ENCODE measurements at regions not wholly inside any gene's neighbourhood (a gene's known extent, or its start where the extent isn't known, plus 50 kb on each side); places are given as distances from the start of the nearest gene placed in this dataset.
A peak's percentile ranks its signal among the peaks of the same experiment; 100 is the strongest.
"Not testable (repeated sequence)": the region's sequence is repeated elsewhere in the genome, so short reads cannot be mapped to it uniquely, and the experiment has no call there.

- DNase-seq, result no peak
Measured at GRCh38 chr2:153420394-153420793, 58.2 kb downstream of the RPRM start.

GRCh38 chr2:153417077-153417476, 61.5 kb downstream of the RPRM start:
- DNase-seq, result no peak

- no peak for DNase-seq
Measured at GRCh38 chr2:153416071-153416470, 62.5 kb downstream of the RPRM start.

DNA sequence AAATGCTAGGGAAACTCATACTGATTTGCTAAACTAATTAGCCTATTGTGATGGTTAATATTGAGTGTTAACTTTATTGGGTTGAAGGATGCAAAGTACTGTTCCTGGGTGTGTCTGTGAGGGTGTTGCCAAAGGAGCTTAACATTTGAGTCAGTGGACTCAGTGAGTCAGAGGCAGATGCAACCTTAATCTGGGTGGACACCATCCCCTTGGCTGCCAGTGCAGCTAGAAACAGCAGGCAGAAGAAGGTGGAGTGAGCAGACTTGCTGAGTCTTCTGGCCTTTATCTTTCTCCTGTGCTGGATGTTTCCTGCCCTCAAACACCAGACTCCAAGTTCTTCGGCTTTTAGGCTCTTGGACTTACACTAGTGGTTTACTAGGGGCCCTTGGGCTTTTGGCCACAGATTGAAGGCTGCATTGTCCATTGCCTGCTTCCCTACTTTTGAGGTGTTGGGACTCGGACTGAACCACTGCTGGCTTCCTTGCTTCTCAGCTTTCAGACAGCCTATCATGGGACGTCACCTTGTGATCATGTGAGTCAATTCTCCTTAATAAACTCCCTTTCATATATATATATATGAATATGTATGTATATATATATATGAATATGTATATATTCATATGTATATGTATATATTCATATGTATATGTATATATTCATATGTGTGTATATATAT, 69.7 kb downstream of the RPRM start:
- no peak for DNase-seq

DNA sequence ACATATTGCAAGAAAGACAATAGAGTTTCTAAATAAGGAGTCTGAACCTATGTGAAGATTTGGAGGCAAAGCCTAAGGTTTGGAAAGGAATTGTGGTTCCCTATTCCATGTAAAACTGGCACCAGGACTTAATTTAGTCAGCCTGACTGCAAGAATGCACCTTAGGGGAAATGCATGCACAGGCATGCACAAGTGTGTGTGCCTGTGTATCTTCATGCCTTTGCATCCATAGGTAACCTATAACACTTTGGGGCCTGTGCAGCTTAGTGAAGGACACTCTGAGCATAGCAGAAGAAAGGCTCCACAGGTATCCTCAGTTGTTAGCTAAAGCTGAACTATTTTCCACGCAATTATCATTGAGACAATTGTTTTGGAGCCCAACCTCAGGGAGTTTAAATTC, 73.4 kb downstream of the RPRM start:
- DNase-seq, result no peak

- no peak for DNase-seq
Measured at GRCh38 chr2:153404792-153405191, 73.8 kb downstream of the RPRM start.

DNA sequence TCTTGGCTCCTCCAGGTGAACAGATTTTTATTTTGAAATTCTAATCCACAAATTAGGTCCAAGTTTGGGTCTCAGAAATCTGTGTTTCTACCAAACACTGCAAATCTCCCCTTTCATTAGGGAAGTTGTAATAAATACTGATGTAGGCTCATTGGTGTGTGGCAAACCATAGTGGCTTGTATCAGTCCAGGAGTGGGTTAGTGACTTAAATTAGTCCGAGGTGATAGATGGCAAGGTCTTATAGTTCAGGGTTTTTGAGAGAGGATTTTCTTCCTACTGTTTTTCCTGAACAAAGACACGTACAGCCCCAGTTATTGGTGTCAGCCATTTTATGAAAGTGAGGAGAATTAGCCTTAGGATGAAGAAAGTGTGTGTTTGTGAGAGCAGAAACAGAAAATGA, 74.6 kb downstream of the RPRM start:
- DNase-seq, result no peak

DNA sequence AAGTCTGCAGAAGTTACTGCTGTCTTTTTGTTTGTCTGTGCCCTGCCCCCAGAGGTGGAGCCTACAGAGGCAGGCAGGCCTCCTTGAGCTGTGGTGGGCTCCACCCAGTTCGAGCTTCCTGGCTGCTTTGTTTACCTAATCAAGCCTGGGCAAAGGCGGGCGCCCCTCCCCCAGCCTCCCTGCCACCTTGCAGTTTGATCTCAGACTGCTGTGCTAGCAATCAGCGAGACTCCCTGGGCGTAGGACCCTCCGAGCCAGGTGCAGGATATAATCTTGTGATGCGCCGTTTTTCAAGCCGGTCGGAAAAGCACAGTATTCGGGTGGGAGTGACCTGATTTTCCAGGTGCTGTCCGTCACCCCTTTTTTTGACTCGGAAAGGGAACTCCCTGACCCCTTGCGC, 75.2 kb downstream of the RPRM start:
- not testable (repeated sequence) for DNase-seq

DNA sequence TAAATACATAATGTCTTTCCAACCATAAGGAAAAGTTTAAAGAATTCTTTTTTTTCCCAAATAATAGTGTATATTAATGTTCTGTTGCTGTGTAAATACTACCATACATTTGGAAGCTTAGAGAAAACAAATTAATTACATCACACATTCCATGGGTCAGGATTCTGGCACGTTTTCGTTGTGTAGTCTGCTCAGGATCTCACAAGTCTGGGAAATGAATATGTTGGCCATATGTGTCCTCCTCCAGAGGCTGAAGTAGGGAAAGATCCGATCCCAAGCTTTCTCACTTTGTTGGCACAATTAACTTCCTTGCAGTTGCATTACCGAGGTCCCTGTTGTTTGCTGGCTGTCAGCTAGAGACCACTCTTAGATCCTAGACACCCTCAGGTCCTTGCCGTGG, 83.9 kb downstream of the RPRM start:
- DNase-seq, result peak; percentile 1

- DNase-seq, result no peak
Measured at GRCh38 chr2:153394247-153394646, 84.3 kb downstream of the RPRM start.

DNA sequence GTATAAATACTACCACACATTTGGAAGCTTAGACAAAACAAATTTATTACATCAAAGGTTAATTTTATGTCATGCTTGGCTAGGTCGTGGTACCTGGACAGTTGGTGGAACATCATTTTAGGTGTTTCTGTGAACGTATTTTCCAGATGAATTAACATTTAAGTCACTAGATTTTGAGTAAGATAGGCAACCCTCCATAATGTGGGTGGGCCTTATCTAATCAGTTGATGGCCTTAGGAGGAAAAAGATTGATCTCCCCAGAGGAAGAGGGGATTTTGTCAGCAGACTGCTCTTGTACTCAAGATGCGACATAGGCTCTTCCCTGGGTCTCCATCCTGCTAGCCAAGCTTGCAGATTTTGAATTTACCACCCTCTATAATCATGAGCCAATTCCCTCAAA, 85.0 kb downstream of the RPRM start:
- no peak for DNase-seq

DNA sequence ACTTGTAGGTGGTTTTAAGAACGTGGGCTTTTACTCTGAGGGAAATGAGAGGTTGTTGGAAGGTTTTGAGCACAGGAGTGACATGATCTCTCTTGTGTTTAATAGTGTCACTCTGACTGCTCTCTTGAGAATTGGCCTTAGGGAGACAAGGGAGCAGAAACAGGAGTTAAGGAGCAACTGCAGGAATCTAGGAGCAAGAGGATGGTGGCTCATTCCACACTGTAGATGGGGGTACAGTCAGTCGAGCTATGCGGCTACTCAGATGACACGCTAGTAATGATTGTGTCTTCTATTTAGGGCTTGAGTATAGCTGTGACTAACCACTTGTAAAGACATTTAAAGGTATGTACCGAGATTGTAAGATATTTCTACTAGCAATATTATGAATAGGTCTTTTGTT, 87.4 kb downstream of the RPRM start:
- no peak for DNase-seq

GRCh38 chr2:153388246-153388645, 90.3 kb downstream of the RPRM start:
- peak; percentile 37 for DNase-seq

- no peak for DNase-seq
Measured at GRCh38 chr2:153387203-153387602, 91.4 kb downstream of the RPRM start.

- DNase-seq, result peak; percentile 32
Measured at GRCh38 chr2:153386481-153386897, 92.1 kb downstream of the RPRM start.

DNA sequence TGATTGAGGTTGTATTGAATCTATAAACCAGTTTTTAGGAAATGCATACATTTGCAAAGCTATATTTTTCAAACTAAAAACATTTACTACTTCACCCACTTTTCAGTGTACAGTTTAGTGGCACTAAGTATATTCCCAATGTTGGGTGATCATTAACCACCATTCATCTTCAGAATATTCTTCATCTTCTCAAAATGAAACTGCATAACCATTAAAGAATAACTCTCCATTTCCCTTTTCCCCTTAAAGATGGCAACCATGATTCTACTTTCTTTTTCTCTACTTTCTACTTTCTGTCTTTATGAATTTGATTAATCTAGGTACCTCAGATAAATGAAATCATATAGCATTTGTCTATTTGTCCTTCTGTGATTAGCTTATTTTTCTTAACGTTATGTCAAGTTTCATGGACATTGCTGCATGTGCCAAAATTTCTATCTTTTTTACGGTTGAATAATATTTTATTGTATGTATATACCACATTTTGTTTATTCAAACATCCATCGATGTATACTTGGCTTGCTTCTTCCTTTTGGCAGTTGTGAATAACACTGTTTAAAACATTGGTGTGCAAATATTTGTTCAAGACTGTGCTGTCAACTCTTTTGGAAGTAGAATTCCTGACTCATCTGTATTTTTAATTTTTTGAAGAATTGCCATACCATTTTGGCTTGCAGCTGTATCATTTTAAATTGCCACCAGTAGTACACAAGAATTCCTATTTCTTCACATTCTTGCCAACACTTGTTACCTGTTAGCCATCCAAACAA, 104.9 kb downstream of the RPRM start:
- DNase-seq, result no peak

- no peak for DNase-seq
Measured at GRCh38 chr2:153360239-153360638, 118.3 kb downstream of the RPRM start.

DNA sequence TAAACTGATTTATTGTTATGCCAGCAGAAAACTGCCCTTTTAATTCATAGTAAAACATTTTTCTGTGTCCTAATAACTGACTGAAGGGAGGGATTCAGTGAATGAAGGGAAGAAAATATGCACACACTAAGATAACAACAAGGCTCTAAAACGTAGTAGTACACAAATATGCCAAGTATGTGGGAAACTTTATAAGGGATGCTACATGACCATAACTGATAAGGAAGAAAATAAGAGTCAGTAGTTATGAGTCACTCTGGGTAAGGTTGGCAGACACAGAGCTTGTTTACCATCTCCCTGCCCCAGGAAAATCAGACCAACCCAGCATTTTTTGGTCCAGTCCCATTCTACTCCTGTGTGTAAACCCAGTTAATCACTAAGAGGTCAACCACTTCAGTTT, 124.2 kb downstream of the RPRM start:
- no peak for DNase-seq

DNA sequence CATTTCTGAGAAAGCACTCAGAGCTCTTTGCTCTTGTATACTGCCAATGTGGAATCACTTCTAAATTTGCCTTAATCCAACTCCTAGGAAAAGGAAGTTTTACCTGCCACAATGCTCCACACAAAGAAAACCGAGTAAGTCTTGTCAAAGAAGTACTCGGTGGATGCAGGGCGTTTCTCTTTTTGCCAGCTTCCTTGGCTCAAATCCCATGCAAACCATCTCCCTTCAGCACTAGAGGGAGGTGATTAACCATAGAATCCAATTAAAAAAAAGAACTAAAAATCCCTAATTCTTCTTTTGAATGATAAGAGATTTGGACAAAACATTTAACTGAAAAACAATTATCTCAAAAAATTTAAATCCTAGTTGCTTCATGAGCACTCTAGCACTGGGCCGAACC, 129.0 kb downstream of the RPRM start:
- DNase-seq, result no peak

- no peak for DNase-seq
Measured at GRCh38 chr2:153347818-153348495, 130.6 kb downstream of the RPRM start.

DNA sequence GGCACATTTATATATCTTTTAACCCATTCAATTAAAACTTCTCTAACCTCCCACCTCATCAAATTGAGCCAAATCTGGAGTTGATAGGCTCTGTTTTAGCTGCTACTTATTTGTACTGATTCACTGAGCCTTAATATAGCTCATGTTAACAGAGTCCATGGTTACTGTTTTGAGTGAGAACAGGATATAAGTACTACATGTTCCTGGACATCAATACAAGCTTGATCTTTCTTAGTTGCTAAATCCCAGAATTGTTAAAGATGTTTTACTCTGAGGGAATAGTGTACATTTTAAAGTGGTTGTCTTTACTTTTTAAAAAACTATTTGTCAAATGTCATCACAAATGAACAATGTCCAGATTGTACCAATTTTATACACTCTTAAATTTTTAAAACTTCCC, 157.7 kb downstream of the RPRM start:
- DNase-seq, result no peak

- DNase-seq, result no peak
Measured at GRCh38 chr2:153311432-153311831, 167.1 kb downstream of the RPRM start.

DNA sequence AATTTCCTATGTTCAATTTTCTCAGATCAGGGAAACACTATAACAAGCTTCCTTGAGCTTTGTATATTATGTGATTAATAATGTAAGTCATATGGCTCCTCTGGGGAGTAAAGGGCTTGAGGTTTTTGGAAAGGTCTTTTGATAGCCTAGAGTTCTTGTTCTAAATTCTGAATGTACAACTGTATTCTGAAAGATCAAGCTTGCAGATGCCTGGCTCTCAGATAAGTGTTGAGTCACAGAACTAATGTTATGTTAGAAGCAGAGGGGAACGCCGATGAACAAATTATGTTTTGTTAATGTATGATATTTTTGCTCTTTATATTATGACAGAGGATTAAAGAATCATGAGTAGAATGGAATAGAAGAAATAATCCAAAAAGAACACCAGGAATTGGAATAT, 170.1 kb downstream of the RPRM start:
- DNase-seq, result no peak

GRCh38 chr2:153307223-153307622, 171.3 kb downstream of the RPRM start:
- no peak for DNase-seq

Measured in fibroblast of skin of scalp (primary cell).